ENCODE measurements at regions not wholly inside any gene's neighbourhood (a gene's known extent, or its start where the extent isn't known, plus 50 kb on each side); places are given as distances from the start of the nearest gene placed in this dataset.

DNA sequence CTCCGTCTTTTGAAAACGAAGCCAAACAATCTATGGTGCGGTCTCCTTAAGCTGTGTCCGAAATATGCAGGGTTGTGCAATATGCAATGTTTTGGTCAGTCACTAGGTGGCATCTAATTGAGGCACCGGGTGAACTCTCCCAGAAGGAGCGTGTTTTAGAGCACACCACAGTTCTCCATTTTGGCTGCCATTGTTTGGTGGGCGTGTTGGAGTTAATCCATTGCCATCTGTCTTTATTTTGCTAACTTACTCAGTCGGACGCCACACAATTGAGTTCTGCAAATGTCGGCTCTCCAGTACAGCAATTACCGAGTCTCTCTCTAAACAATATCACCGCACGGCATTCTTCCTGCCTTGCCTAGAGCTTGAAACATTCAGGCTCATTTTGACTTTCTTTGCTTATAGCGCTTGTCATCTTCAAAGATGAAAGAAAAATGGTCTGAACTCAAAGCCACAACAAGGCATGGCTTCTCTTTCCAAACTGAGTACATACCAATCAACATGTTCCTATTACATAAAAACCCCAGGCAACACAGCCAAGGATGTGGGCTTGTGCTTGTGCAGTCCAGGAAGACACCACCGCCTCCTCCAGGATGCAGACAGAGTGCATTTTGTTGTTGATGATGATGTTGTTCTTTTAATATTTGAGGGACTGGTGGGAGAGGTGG, 182.0 kb upstream of the SERP2 start:
- peak; percentile 58 for DNase-seq

DNA sequence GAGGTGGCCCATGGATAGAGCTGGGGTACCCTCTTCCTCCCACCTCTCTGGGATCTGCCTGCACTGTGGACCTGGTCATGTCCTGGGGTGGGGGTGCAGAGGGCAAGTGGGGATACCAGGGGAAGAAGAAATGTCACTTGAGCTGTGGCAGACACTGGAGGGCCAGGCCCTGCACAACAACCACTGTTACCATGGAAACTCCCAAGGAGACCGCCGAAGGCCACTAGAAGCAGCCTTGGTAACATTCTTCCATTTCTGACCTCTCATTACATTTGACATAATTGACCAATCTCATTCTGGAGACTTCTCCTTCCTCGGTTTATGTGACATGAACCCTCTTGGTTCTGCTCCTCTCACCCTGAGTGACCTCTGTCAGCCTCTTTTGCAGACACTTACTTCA, 179.9 kb upstream of the SERP2 start:
- DNase-seq, result no peak

DNA sequence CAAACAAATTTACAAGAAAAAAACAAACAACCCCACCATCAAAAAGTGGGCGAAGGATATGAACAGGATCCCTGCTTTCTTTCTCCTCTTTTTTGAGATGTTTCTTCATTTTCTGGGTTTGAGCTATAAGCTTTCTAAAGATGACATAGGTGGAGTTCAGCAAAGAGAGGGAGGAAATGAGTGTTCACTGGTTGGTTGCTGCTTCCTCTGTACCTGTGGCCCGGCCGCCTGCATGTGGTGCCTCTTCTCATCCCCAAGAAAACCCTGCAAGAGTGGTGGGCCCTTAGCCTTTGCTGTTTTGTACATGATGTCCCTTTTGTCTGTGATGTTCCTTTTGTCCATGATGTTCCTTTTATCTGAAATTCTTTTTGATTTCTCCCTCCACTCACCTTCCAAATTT, 178.4 kb upstream of the SERP2 start:
- no peak for DNase-seq

DNA sequence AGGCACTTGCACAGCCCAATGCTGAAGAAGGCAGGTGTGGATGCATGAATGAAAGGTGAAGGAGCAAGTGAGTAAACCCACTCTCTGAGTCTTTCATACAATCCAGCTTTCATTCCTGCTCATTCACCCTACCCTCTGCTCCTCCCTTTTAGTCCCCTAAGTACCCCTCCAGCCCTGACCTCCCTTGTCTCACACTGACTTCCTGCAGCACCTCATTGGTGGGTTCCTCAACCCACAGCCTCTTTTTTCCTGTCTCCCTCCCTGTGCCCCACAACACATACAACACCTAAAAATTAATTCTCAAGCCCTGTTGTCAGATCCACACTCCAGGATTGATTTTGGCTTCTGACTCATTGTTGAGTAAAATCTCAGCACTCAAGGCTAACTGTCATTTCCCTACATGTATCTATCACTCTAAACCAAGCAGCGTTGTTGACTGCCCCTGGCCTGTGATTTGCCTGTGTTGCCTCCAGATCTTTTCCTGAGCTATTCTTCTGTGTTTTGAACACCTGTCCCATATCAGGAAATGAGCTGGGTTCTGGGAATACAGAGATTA, 177.3 kb upstream of the SERP2 start:
- DNase-seq, result no peak

DNA sequence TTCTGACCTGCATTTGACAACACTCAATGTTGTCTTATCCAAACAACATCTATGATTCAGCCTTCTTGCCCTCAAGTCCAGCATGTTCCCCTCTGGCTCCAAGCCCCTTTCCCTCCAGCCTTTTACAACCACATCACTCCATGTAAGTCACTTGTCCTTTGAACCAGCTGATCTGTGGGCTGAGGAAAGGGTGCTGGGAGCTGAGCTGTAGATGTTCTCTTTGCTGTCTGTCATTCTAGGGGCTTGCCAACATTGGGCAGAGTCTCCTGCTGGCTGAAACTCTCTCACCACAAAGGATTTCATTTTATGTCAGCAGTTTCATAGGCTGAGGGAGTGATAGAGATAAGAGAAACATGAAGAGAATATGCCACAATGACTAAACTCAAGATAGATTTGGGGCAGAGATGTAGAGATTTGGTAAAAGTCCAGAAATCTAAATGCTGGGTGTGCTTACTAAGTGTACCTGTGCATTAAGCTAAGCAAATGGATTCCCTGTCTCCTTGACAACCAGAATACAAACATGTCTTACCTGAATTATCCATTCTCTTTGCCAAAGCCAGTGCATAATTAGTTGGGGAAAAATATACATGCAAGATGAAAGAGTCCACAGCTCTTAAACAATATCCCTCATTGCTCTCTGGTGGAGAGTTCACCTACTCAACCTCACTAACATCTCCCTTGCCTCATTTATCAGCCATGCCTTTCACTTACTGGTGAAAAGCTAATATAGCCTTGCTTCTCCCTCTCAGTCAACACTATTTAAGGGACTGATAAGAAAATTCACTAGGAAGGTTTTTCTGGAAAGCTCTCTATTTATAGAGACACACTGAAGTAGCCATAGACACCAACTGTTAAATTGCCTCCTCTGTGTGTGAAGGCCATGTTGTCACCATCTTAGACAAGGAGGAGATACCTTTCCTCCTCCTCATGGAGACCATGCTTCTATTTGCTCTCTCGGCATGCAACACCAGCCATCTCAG, 175.5 kb upstream of the SERP2 start:
- DNase-seq, result no peak

DNA sequence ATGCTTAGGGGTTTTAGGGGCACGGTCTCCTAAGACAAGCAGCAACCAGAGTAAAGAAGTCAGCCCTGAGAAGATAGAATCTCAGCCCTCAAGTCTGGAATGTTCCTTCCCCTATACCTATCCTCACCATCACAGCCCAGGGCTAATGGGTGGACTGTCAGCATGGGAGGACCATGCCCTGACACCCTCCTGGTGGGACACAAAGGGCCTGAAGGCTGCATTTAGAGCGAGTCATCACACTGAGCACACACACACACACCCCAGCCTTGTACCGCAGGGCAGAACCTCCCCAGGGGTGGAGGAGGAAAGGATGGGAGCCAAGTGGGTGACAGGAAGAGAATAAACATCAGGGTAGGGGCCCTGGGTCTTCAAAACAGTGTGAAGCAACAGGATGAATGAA, 174.8 kb upstream of the SERP2 start:
- DNase-seq, result no peak

DNA sequence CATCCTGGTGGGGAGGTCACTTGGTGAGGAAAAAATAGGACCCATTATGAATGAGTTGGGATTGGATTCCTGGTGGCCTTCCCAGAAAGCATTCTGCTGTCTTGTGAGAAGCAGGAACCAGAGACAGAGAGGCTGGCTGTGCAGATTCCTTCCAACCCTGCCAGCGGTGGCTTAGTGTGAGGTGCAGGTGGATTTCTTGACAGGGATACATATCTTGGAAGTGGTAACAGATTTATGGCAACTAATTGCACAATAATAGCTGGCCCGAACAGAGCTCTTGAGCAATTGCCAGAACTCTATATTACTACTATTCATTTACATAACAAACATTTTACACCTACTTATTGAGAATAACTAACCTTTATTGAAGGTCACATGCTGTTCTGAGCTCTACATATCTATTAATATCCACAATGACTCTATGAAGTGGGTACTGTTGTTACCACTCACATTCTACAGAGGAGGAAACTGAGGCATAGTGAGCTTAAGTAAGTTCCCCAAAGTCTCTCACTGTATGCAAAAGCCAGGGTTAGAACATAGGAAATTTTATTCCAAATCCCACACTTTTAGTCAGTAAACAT, 173.9 kb upstream of the SERP2 start:
- DNase-seq, result no peak

DNA sequence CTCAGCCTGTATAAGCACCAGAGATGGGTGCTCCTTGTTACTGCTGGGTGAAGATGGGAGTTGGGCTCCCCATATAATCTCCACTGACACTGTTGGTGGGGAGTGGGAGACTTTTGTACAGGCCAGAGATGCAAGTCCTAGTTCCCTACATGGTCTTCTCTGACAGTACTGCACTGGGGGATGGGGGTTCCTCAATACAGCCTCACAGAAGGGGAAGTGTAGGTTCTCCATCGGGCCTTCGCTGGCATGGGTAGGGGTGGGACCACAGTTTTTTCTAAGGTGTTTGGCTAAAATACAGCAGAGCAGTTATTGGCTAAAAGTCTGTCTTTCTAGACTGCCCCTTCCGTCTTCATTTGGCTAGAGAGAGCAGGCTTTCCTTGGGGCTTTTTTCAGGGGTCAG, 167.2 kb upstream of the SERP2 start:
- DNase-seq, result peak; percentile 18

DNA sequence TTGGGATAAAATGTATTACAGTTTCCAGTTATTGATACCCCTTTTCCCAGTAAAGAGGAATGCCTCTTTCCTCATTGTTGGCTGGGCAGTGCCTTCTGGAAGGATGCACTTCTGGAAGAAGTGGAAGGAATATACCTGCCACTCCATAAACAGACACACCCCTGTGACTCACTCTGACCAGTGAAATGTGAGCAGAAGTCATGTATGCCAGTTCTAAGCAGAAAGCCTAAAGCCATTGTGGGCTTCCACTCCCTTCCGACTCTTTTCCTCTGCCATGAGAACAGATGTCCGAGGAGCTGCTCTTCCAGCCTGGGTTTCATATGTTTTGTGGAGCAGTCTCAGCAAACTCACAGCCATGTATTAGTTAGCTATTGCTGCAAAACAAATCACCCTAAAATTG, 166.1 kb upstream of the SERP2 start:
- DNase-seq, result no peak

DNA sequence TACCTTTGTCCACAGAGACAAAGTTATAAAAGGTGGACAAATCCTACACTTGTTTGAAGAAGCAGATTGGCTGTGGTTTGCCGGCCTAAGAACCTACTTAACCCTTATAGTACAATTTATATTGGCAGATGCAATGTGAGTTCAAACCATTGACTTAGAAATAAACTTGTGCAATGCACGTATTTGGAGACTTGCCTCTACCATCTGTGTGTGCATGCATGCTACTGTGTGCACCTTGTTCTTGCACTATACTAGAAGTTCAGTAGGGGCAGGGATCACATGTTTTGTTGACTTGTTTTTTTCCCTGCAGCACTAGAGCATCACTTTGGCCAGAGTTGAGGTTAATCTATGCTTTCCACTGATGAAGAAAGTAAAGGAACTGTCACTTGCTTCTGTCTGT, 163.1 kb upstream of the SERP2 start:
- no peak for DNase-seq

DNA sequence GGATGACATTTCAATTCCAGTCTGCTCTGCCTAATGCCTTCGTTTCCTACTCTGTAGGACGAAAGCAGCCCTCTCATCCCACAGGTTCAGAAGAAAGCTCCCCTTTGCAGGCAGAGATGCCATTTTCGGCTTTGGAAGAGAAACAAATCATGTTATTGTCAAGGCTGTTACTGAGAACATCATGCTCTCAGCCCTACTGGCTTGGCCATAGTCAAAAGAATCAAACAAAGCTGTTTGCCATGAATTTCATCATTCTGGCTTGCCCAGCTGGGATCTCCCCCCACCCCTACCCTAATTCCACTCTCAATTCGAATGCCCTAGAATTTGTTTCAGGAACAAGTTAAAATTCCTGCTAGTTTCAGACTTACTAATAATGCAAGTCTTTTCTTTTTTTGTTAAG, 162.3 kb upstream of the SERP2 start:
- no peak for DNase-seq

DNA sequence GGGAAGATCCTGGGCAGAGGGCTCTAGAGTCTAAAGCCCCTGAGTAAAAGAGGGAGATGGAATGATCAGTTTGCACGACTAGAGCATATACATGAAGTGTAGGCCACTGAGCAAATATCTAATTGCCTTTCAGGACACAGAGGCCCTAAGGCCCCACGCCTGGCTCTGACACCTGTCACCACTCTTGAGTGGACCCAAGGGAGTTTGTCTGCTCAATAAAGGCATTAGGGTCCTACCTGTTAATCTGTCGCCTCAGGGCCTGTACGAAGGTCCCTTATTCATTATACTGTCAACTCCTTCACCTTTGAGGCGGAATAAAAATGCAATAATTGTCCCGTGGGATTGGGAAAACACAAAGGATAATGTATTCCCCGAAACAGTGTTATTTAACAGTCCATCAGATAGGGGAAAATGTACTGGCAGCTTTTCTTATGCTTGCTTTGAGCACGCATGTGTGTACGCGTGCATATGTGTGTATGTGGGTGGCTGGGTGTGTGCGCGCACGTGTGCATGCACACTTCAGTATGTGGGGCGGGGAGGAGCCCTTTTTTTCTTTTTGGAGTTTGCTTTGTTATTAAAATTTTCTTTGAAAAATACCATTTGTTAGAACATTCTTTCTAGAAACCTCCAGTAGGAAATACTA, 161.8 kb upstream of the SERP2 start:
- no peak for DNase-seq

DNA sequence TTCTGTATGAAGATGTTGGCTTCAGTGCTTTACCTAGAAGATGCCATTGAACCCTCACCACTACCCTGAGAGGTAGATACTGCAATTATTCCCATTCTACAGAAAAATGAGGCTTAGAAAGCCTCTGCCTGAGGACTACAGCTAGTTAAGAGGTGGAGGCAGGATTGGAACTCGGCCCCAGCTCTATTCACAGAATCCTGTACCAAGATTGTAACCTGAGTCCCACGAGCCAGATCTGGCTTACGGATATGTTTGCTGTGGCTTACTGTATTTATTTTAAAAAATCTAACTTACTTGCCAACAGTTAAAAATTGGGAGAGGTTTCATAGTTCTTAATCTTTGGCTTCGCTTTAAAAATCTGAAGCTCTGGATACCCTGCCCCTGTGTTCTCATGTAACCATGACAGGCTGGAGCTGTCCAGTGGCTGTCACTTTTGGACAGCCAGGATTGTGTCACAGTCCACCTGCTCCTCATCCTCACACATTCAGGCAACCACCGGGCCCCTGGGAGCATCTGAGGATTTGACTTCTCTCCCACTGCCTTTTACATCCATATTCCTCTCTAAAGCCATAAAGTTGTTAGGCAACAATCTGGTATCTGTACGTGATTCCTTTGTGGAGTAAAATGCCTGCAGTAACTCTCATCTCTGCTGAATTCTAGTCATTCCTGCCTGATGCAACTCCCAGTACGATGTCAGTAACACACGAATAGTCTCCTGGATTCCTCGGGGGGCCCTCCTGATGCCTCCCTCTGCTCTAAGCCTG, 160.8 kb upstream of the SERP2 start:
- no peak for DNase-seq

DNA sequence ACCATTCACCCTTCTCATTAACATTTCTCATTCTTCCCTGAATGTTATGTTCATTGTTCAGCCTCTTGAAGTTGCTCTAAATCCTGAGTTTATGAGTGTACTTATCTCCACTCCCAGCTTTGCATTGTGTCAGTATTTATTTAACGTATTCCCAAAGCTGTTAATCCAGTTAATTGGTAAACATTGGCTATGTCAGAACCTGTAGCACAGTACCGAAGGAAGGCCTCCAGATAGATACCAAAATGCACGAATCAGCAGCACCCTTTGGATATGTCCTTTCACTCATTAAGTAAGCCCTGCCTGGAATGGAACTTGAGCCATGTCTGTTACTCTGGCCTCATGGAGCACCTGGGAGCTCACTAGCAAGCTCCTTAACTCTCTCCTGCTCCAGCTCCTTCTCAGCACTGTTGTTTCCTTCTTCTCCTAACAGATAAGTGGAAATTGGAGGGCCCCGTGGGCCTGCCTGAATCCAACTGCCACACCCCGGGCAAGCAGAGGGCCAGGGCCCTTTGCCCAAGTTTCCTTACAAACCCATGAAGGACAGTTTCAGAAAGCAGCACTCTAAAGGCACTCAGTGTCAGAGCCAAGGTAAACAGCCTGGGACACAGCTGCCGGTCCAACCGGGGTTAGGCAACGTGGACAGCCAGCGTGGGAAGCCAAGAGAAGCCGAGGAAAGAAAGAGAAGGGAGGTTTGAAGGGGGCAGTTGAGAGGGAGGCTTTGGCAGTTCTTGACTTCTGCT, 155.0 kb upstream of the SERP2 start:
- no peak for DNase-seq

DNA sequence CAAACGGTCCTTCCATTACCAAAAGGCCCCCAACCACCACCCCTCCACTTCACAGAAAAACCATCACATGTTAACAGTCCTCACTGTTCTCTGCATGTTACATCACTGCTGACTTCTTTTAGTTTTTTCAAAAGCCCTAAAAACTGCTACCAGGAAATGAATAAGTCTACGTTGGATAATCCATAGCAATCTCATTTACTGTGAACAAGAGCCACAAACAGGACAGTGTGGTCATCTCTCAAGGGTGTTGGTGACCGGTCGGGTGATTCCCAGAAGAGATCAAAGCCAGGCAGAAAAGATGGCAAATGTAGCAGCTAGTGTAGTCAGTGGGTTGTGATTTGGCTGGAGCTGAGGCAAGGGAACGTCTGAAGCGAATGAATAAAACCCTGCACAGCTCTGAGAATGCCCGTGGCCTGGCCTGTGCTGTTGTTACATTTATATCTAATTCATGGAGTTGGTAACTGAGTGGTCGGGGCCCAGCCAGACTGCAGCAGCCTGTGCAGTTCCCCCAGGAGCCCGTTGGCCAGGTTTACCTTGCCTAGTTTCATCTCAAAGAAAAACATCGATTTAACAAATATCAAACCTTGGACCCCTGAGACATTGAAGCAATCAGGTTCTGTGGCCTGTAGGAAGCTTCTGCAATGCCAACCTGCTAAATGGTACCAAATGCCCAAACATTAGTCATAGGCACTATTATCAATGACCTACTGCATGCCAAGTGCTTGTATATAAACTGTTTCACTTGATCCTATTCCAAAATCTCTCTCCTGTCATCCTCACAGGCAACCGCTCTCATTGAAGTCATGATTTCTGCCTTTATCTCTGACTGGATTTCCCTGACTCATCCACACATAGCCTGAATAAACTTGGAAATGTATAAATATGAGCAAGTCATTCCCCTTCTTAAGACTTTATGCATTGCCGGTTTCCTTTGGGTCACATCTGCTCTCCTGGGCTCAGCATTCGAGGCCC, 153.8 kb upstream of the SERP2 start:
- DNase-seq, result no peak

DNA sequence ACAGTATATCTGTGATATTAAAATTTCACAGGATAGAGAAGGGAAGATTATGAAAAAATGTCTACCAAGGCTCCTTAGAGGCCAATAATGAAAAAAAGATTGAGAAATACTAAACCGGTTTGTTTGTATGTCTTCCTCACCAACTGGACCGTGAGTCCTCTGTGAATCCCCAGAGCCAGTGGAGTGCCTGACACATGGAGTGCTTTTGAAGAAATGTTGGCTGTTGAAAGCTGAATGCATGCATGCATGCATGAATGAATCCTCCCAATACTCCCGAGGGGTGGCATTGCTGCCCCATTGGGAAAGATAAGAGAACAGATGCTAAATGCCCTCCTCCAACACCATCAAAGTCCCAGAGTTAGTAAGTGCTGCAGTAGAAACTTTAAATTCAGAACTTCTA, 152.7 kb upstream of the SERP2 start:
- DNase-seq, result no peak

DNA sequence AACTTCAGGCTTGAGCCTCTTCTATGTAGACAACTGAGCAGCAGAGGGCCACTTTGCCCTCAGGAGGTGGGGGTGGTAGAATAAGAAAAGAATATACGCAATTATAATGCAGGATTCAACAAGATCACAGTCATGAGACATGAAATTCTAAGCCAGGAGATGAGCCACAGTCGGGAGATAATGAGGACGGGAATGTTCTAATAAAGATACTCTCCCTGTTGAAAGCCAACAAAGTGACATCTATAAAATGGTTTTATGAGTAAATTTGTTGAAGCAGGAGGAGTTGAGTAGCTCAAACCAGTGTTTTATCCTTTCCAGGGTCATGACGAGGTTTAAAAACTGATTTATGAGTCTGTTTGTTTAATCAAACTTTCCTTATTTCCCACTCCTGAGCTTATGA, 152.0 kb upstream of the SERP2 start:
- DNase-seq, result no peak

DNA sequence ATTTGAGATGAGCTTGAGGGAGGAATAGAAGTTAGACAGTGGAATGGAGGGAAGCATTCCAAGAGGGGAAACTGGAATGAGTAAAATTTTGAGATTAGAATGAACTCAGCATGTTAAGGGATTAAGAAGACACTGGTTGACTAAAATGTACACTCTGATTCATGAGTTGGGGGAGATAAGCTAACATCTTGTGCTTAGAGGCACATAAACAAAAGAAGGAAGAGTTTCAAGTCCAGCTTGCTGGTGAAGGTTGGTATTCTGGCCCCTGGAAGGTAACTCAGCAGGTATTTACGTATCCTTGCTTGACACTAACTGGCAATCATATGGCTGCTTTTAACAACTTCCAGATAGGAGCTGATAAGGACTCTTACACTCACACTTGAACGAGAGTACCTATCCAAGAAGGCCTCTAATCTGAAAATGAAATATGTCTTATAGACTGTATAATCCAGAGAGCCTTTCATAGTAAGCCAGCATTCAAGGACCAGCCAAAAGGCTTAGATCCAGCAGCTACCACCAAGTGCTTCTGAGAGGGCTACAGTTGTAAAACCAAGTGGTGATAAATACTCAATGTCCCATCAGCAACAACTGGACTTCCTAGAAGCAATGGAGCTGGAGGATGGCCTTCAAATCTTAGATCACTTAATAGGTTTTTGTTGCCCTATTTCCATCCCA, 149.7 kb upstream of the SERP2 start:
- DNase-seq, result no peak

DNA sequence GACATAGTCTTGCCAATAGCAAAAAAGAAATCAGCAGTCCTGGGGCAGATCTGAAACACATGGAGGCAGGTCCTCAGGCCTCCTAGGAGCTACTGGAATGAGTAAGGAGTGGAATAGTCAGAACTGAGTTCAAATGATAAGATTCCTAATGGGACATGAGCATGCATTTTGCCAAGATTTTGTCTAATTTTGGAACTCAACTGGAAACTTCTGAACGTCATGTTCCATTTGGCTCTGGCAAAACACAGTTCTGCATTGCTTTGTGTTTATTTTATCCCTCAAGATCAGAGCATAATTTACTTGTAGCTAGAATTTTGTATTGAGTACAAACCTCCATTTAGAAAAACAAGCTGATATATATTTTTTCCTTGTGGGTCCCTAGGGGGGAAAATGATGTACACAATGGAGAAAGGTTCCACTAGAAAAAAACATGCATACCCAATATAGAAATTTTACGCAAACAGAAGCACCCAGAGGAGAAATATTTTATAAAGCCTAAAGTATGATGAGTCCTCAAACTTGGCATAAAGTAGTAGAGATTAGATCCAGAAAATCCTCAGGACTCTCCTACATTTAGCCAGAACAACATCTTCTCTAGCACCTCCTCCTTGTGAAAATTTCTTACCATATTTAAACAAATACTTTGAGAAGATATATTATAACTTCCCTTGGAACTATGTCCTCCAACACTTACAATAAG, 149.0 kb upstream of the SERP2 start:
- DNase-seq, result no peak

Measured in inflammatory macrophage treated with lipopolysaccharide for 4 hours (primary cell).